HG03045 (cell line): ENCODE measurements at regions not wholly inside any gene's neighbourhood (a gene's known extent, or its start where the extent isn't known, plus 50 kb on each side); places are given as distances from the start of the nearest gene placed in this dataset.
"Not testable (repeated sequence)": the region's sequence is repeated elsewhere in the genome, so short reads cannot be mapped to it uniquely, and the experiment has no call there.

ENCODE experiments used
- ATAC-seq: cut with Tn5 transposase; IDR thresholded peaks from one replicate; pipeline ENCODE4 v1.9.1; 2021; ENCODE audit warnings: mild to moderate bottlenecking, moderate library complexity; ENCODE audit not compliant: unreplicated experiment

GRCh38 chr14:35949920-35950513 lies 123.9 kb downstream of the BRMS1L start:
- no peak for ATAC-seq

GRCh38 chr14:35947983-35948382 lies 121.8 kb downstream of the BRMS1L start:
- ATAC-seq: not testable (repeated sequence)

GRCh38 chr14:35944847-35945246 lies 118.7 kb downstream of the BRMS1L start:
- ATAC-seq: no peak

- no peak for ATAC-seq
Observed at GRCh38 chr14:35940291-35940690, 114.2 kb downstream of the BRMS1L start.

- ATAC-seq: no peak
Observed at GRCh38 chr14:35938770-35939169, 112.6 kb downstream of the BRMS1L start.

GRCh38 chr14:35934499-35934898 lies 108.4 kb downstream of the BRMS1L start:
- ATAC-seq: no peak

GRCh38 chr14:35932659-35933159 lies 106.6 kb downstream of the BRMS1L start:
- ATAC-seq: peak; percentile 58

GRCh38 chr14:35932136-35932535 lies 106.0 kb downstream of the BRMS1L start:
- ATAC-seq: peak; percentile 29

- no peak for ATAC-seq
Observed at GRCh38 chr14:35931346-35931745, 105.2 kb downstream of the BRMS1L start.

GRCh38 chr14:35929186-35929585 lies 103.0 kb downstream of the BRMS1L start:
- ATAC-seq: no peak

- ATAC-seq: no peak
Observed at GRCh38 chr14:35927727-35928126, 101.6 kb downstream of the BRMS1L start.

- ATAC-seq: no peak
Observed at GRCh38 chr14:35925319-35925718, 99.2 kb downstream of the BRMS1L start.

- ATAC-seq: not testable (repeated sequence)
Observed at GRCh38 chr14:35922590-35922989, 96.5 kb downstream of the BRMS1L start.

- ATAC-seq: no peak
Observed at GRCh38 chr14:35921745-35922144, 95.6 kb downstream of the BRMS1L start.
